NCI-H1048 (cell line): ENCODE measurements at regions not wholly inside any gene's neighbourhood (a gene's known extent, or its start where the extent isn't known, plus 50 kb on each side); places are given as distances from the start of the nearest gene placed in this dataset.

Experiments
- DNase-seq: peaks from one replicate; lab custom pipeline; 2025; lab: John Stamatoyannopoulos, UW

GRCh38 chr1:222105393-222105737 lies 363.5 kb upstream of the DUSP10 start:
- no peak for DNase-seq

- DNase-seq = no peak
Observed at GRCh38 chr1:222104694-222105392, 363.0 kb upstream of the DUSP10 start.

- no peak for DNase-seq
Observed at GRCh38 chr1:222104097-222104496, 362.2 kb upstream of the DUSP10 start.

- DNase-seq = no peak
Observed at GRCh38 chr1:222099746-222100145, 357.9 kb upstream of the DUSP10 start.

- no peak for DNase-seq
Observed at GRCh38 chr1:222098404-222098803, 356.5 kb upstream of the DUSP10 start.

GRCh38 chr1:222097588-222097987 lies 355.7 kb upstream of the DUSP10 start:
- no peak for DNase-seq

- DNase-seq = no peak
Observed at GRCh38 chr1:222096883-222097282, 355.0 kb upstream of the DUSP10 start.

GRCh38 chr1:222096476-222096772 lies 354.5 kb upstream of the DUSP10 start:
- DNase-seq = no peak

GRCh38 chr1:222095606-222096475 lies 354.0 kb upstream of the DUSP10 start:
- DNase-seq = peak; percentile 14

GRCh38 chr1:222093518-222093917 lies 351.6 kb upstream of the DUSP10 start:
- DNase-seq = no peak

- no peak for DNase-seq
Observed at GRCh38 chr1:222090103-222090502, 348.2 kb upstream of the DUSP10 start.

GRCh38 chr1:222087221-222087920 lies 345.5 kb upstream of the DUSP10 start:
- DNase-seq = no peak

GRCh38 chr1:222084996-222085395 lies 343.1 kb upstream of the DUSP10 start:
- DNase-seq = no peak

- no peak for DNase-seq
Observed at GRCh38 chr1:222084048-222084447, 342.2 kb upstream of the DUSP10 start.

- no peak for DNase-seq
Observed at GRCh38 chr1:222081859-222082258, 340.0 kb upstream of the DUSP10 start.

GRCh38 chr1:222079566-222079965 lies 337.7 kb upstream of the DUSP10 start:
- no peak for DNase-seq

- DNase-seq = no peak
Observed at GRCh38 chr1:222077206-222077605, 335.3 kb upstream of the DUSP10 start.

GRCh38 chr1:222074317-222074716 lies 332.4 kb upstream of the DUSP10 start:
- no peak for DNase-seq

- no peak for DNase-seq
Observed at GRCh38 chr1:222073307-222073995, 331.6 kb upstream of the DUSP10 start.

- no peak for DNase-seq
Observed at GRCh38 chr1:222071387-222071786, 329.5 kb upstream of the DUSP10 start.

GRCh38 chr1:222068937-222069336 lies 327.0 kb upstream of the DUSP10 start:
- no peak for DNase-seq

GRCh38 chr1:222068101-222068500 lies 326.2 kb upstream of the DUSP10 start:
- no peak for DNase-seq
